ENCODE measurements at regions not wholly inside any gene's neighbourhood (a gene's known extent, or its start where the extent isn't known, plus 50 kb on each side); places are given as distances from the start of the nearest gene placed in this dataset.
"Not testable (repeated sequence)": the region's sequence is repeated elsewhere in the genome, so short reads cannot be mapped to it uniquely, and the experiment has no call there.

GRCh38 chr9:65402206-65402870 is 117.3 kb upstream of the FOXD4L5 start:
- H3K36me3 Mint-ChIP-seq: not testable (repeated sequence)

GRCh38 chr9:65401456-65402045 is 116.5 kb upstream of the FOXD4L5 start:
- H3K4me1 Mint-ChIP-seq; CTCF ChIA-PET; H3K4me3 Mint-ChIP-seq; H3K27me3 ChIP-seq (ENCODE audit: insufficient read depth, low read length, poor library complexity, severe bottlenecking); H3K36me3 ChIP-seq (ENCODE audit: insufficient read depth, low read length); H3K27ac ChIP-seq (ENCODE audit: low read depth, low read length); H3K27me3 Mint-ChIP-seq; H3K36me3 Mint-ChIP-seq; H3K4me3 ChIP-seq (ENCODE audit: low read length); H3K9me3 ChIP-seq (ENCODE audit: low read length); POLR2A ChIA-PET; H3K4me1 ChIP-seq (ENCODE audit: insufficient read depth, low read length); DNase-seq; H3K27ac Mint-ChIP-seq: not testable (repeated sequence)
- peaks cover 4 to 23% (median 19%) of the 10 kb centered on the region in 5 donors for H3K9me3 Mint-ChIP-seq

More at GRCh38 chr9:65402206-65402870, 117.3 kb upstream of the FOXD4L5 start:
- H3K27ac ChIP-seq (ENCODE audit: low read depth, low read length); H3K36me3 ChIP-seq (ENCODE audit: insufficient read depth, low read length); H3K4me1 Mint-ChIP-seq; H3K27me3 ChIP-seq (ENCODE audit: insufficient read depth, low read length, poor library complexity, severe bottlenecking); CTCF ChIA-PET; POLR2A ChIA-PET; H3K4me1 ChIP-seq (ENCODE audit: insufficient read depth, low read length); H3K27ac Mint-ChIP-seq; H3K4me3 Mint-ChIP-seq; H3K9me3 ChIP-seq (ENCODE audit: low read length); DNase-seq; H3K27me3 Mint-ChIP-seq; H3K4me3 ChIP-seq (ENCODE audit: low read length): not testable (repeated sequence)
- H3K9me3 Mint-ChIP-seq: peaks cover 4 to 23% (median 19%) of the 10 kb centered on the region in 5 donors

GRCh38 chr9:65400886-65401285 is 115.9 kb upstream of the FOXD4L5 start:
- Histone ChIP-seq H3K36me3 (ENCODE audit: insufficient read depth, low read length) (no peaks in the 10 kb centered on the region), H3K27me3 (ENCODE audit: insufficient read depth, low read length, poor library complexity, severe bottlenecking) (no peaks in the 10 kb centered on the region), H3K4me3 (ENCODE audit: low read length) (no peak overlapping the region), H3K9me3 (ENCODE audit: low read length) (no peaks in the 10 kb centered on the region), H3K27ac (ENCODE audit: low read depth, low read length) (no peak overlapping the region), H3K4me1 (ENCODE audit: insufficient read depth, low read length) (no peaks in the 10 kb centered on the region)
- no peak overlapping the region for H3K27ac Mint-ChIP-seq
- no peaks in the 10 kb centered on the region for H3K27me3 Mint-ChIP-seq
- no peak for DNase-seq
- no peaks in the 10 kb centered on the region for H3K36me3 Mint-ChIP-seq
- POLR2A ChIA-PET: no interaction called here
- H3K9me3 Mint-ChIP-seq: peaks cover 4 to 27% (median 18%) of the 10 kb centered on the region in 5 donors
- CTCF ChIA-PET: no interaction called here
- no peaks in the 10 kb centered on the region for H3K4me1 Mint-ChIP-seq
- H3K4me3 Mint-ChIP-seq: no peak overlapping the region

DNA sequence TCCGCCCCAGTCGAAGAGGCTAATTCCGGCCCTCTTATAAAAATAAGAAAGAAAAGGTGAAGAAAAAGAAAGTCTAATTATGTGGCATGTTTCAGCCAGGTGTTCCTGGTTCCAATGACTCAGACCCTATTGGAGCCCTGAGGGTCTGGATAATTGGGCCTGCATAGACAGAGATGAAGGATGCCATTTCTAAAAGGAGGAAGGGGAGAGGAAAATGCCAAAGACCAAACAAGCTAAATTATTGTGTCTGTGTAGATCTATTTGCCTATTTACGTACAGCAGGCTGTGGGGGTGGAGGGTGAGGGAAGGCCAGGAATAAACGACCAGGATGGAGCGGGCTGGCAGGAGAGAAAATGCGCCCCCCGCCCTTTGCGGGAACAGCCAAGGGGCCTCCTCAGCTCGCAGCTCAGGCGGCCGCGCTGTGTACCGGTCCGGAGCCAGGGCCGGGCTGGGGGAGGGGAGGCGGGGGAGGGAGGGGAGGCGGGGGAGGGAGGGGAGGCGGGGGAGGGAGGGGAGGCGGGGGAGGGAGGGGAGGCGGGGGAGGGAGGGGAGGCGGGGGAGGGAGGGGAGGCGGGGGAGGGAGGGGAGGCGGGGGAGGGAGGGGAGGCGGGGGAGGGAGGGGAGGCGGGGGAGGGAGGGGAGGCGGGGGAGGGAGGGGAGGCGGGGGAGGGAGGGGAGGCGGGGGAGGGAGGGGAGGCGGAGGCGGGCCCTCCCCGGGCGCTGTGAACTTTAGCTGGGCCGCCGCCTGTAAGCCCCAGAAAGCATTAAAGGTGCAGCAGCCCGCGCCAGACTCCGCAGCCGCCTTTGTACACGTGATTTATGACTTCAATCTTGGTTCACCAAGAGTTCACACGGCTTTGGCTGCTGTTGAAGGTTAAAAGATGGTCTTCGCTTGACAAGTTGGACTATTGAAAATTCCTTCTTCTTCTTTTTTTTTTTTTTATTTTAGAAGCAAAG is 113.0 kb upstream of the FOXD4L5 start:
- H3K4me3 ChIP-seq (ENCODE audit: low read length); H3K27me3 Mint-ChIP-seq; DNase-seq; H3K27me3 ChIP-seq (ENCODE audit: insufficient read depth, low read length, poor library complexity, severe bottlenecking); H3K9me3 ChIP-seq (ENCODE audit: low read length); H3K27ac ChIP-seq (ENCODE audit: low read depth, low read length); H3K4me1 Mint-ChIP-seq; H3K4me1 ChIP-seq (ENCODE audit: insufficient read depth, low read length); CTCF ChIA-PET; H3K36me3 ChIP-seq (ENCODE audit: insufficient read depth, low read length); POLR2A ChIA-PET; H3K27ac Mint-ChIP-seq; H3K36me3 Mint-ChIP-seq; H3K4me3 Mint-ChIP-seq: not testable (repeated sequence)
- H3K9me3 Mint-ChIP-seq: peaks cover 4 to 24% (median 15%) of the 10 kb centered on the region in 5 donors

GRCh38 chr9:65397226-65397625 is 112.2 kb upstream of the FOXD4L5 start:
- POLR2A ChIA-PET: not testable (repeated sequence)

GRCh38 chr9:65396601-65397000 is 111.6 kb upstream of the FOXD4L5 start:
- H3K4me1 ChIP-seq (ENCODE audit: insufficient read depth, low read length); H3K27me3 Mint-ChIP-seq; H3K4me3 Mint-ChIP-seq; POLR2A ChIA-PET; H3K4me1 Mint-ChIP-seq; H3K9me3 ChIP-seq (ENCODE audit: low read length); H3K27ac ChIP-seq (ENCODE audit: low read depth, low read length); H3K27me3 ChIP-seq (ENCODE audit: insufficient read depth, low read length, poor library complexity, severe bottlenecking); H3K27ac Mint-ChIP-seq; H3K36me3 ChIP-seq (ENCODE audit: insufficient read depth, low read length); DNase-seq; H3K36me3 Mint-ChIP-seq; CTCF ChIA-PET; H3K4me3 ChIP-seq (ENCODE audit: low read length): not testable (repeated sequence)
- H3K9me3 Mint-ChIP-seq: peaks cover 2 to 20% (median 13%) of the 10 kb centered on the region in 5 donors

More at GRCh38 chr9:65397226-65397625, 112.2 kb upstream of the FOXD4L5 start:
- H3K36me3 Mint-ChIP-seq; H3K27ac ChIP-seq (ENCODE audit: low read depth, low read length); CTCF ChIA-PET; H3K27ac Mint-ChIP-seq; H3K4me3 Mint-ChIP-seq; H3K4me3 ChIP-seq (ENCODE audit: low read length); H3K4me1 Mint-ChIP-seq; H3K36me3 ChIP-seq (ENCODE audit: insufficient read depth, low read length); DNase-seq; H3K4me1 ChIP-seq (ENCODE audit: insufficient read depth, low read length); H3K27me3 Mint-ChIP-seq; H3K27me3 ChIP-seq (ENCODE audit: insufficient read depth, low read length, poor library complexity, severe bottlenecking); H3K9me3 ChIP-seq (ENCODE audit: low read length): not testable (repeated sequence)
- peaks cover 4 to 20% (median 13%) of the 10 kb centered on the region in 5 donors for H3K9me3 Mint-ChIP-seq

DNA sequence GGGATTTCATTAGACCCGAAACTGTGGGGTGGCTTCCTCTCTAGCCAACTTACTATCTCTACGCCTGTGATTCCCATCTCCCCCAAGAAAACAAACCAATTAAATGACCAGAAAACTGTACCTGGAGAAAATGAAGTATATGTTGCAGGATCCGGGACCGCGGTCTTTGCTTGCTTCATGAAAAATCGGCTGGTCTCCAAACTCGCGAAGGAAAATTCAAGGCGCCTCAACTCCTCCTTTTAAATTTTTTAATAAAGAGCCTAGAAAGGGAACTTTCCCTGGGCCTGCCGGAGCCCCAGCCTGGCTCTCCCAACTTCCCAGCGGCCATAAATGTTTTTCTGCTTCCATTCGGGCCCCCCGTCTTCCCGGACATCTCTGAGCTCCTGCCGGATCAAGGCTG is 110.8 kb upstream of the FOXD4L5 start:
- peaks cover 2 to 20% (median 16%) of the 10 kb centered on the region in 5 donors for H3K9me3 Mint-ChIP-seq
- H3K4me1 ChIP-seq (ENCODE audit: insufficient read depth, low read length); H3K36me3 ChIP-seq (ENCODE audit: insufficient read depth, low read length); H3K27ac ChIP-seq (ENCODE audit: low read depth, low read length); H3K4me3 Mint-ChIP-seq; H3K27me3 ChIP-seq (ENCODE audit: insufficient read depth, low read length, poor library complexity, severe bottlenecking); H3K36me3 Mint-ChIP-seq; H3K4me3 ChIP-seq (ENCODE audit: low read length); H3K27ac Mint-ChIP-seq; H3K27me3 Mint-ChIP-seq; DNase-seq; POLR2A ChIA-PET; CTCF ChIA-PET; H3K4me1 Mint-ChIP-seq; H3K9me3 ChIP-seq (ENCODE audit: low read length): not testable (repeated sequence)

DNA sequence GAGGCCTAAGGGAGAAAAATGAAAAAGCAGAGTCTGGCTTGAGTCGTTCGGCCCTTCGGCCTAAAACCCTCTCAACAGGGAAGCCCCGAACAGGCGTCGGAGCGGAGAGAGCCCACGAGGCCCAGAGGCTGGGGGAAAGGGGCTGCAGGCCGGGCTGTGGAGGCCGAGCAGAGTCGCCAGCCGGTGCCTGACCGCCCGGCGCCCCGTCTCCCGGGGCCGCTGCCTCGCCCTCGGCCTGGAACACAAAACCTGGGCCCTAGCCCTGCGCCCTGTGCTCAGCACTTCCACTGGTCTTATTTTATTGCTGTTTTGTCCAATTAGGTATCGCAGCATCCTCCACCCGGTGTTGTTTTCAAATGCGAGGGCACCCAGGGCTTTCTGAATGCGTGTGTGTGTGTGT is 110.1 kb upstream of the FOXD4L5 start:
- POLR2A ChIA-PET; CTCF ChIA-PET; H3K9me3 ChIP-seq (ENCODE audit: low read length); H3K36me3 Mint-ChIP-seq; H3K27ac Mint-ChIP-seq; H3K27me3 ChIP-seq (ENCODE audit: insufficient read depth, low read length, poor library complexity, severe bottlenecking); H3K36me3 ChIP-seq (ENCODE audit: insufficient read depth, low read length); H3K27ac ChIP-seq (ENCODE audit: low read depth, low read length); H3K4me1 Mint-ChIP-seq; H3K4me3 ChIP-seq (ENCODE audit: low read length); H3K4me1 ChIP-seq (ENCODE audit: insufficient read depth, low read length); H3K27me3 Mint-ChIP-seq; DNase-seq; H3K4me3 Mint-ChIP-seq: not testable (repeated sequence)
- H3K9me3 Mint-ChIP-seq: peaks cover 2 to 17% (median 13%) of the 10 kb centered on the region in 5 donors
